HCT116 (cell line): ENCODE measurements at regions not wholly inside any gene's neighbourhood (a gene's known extent, or its start where the extent isn't known, plus 50 kb on each side); places are given as distances from the start of the nearest gene placed in this dataset.

ENCODE experiments used
- ATAC-seq: fragments of 200-7000 bp; cut with Tn5 transposase; 2 replicates; pipeline ENCODE4 v1.9.1; 2020; ENCODE audit warnings: mild to moderate bottlenecking, moderate library complexity
- BruUV-seq: library from RNA; stranded (reverse); fragments of 400-500 nt; replicated peaks from 2 replicates; lab custom pipeline; 2021; lab: Mats Ljungman, UMichigan
- CTCF ChIA-PET: fragments of 300-600 bp; sonication (Branson Sonifier 250); formaldehyde crosslinking; loops from one replicate; lab custom pipeline; 2021; ENCODE audit warnings: antibody characterized with exemption; lab: Charles Lee
- POLR2A ChIA-PET: fragments of 300-600, 350-600 bp; sonication (Branson Sonifier 250); formaldehyde crosslinking; loops from one replicate; lab custom pipeline; 2021; ENCODE audit warnings: antibody characterized with exemption; lab: Charles Lee
- RAD21 ChIA-PET, 2 experiments: fragments of 300-600 bp; sonication (Branson Sonifier 250); formaldehyde crosslinking; loops; one replicate each; lab custom pipeline; 2023; ENCODE audit warnings: low total read pairs in 2 of 2; ENCODE audit not compliant: uncharacterized antibody in 2 of 2, unreplicated experiment in 2 of 2, low non-redundant PET in 1 of 2; lab: Charles Lee
- DNase-seq: peaks from one replicate; pipeline ENCODE4 v3.0.0-alpha.2; 2010; ENCODE audit warnings: low read depth, low spot score
- H2AFZ ChIP-seq: fragments of 200-600 bp; shearing (Covaris generic), sonication (generic); 2 replicates; pipeline ENCODE4 v1.6.1; 2017; ENCODE audit warnings: low read depth, mixed run types, mixed read lengths, antibody characterized with exemption, low read length; ENCODE audit not compliant: poor library complexity, severe bottlenecking
- H3K27ac ChIP-seq: 2 replicates; pipeline ENCODE4 v1.5.1; 2012; ENCODE audit warnings: low read depth, low read length
- H3K27me3 ChIP-seq: fragments of 200-600 bp; sonication (generic); 2 replicates; pipeline ENCODE4 v1.6.1; 2016; ENCODE audit warnings: mixed run types, low read length, mixed read lengths; ENCODE audit not compliant: insufficient read depth
- H3K36me3 ChIP-seq, 2 experiments: fragments of 200-500 bp in 1 of 2; fragments of 200-600 bp in 1 of 2; sonication (Bioruptor generic) in 1 of 2; sonication (generic) in 1 of 2; 2 replicates each; pipeline versions ENCODE4 v1.5.1 to v1.6.1; 2014 to 2016; ENCODE audit warnings: low read length in 2 of 2, inconsistent platforms in 1 of 2, mixed read lengths in 1 of 2, mixed run types in 1 of 2; ENCODE audit not compliant: insufficient read depth in 2 of 2, control insufficient read depth in 1 of 2
- H3K4me1 ChIP-seq, 2 experiments: fragments of 200-600 bp in 1 of 2; sonication (generic) in 1 of 2; 2 replicates each; pipeline versions ENCODE4 v1.5.1 to v1.6.1; 2012 to 2017; ENCODE audit warnings: low read length in 2 of 2, inconsistent platforms in 1 of 2, mild to moderate bottlenecking in 1 of 2, mixed read lengths in 1 of 2, mixed run types in 1 of 2, moderate library complexity in 1 of 2; ENCODE audit not compliant: insufficient read depth in 2 of 2, control insufficient read depth in 1 of 2
- H3K4me2 ChIP-seq: fragments of 200-600 bp; sonication (generic); 2 replicates; pipeline ENCODE4 v1.6.1; 2017; ENCODE audit warnings: mixed run types, low read length, mixed read lengths
- H3K4me3 ChIP-seq, 2 experiments: fragments of 200-600 bp in 1 of 2; sonication (generic) in 1 of 2; replicated peaks in 1 of 2; 2 replicates each; pipeline ENCODE4 v1.5.1; 2011 to 2016; ENCODE audit warnings: low read length in 2 of 2, control low read depth in 1 of 2, low read depth in 1 of 2, mild to moderate bottlenecking in 1 of 2, mixed read lengths in 1 of 2, mixed run types in 1 of 2
- H3K79me2 ChIP-seq: fragments of 200-600 bp; sonication (generic); 2 replicates; pipeline ENCODE4 v1.6.1; 2017; ENCODE audit warnings: mild to moderate bottlenecking, mixed run types, low read length, moderate library complexity, mixed read lengths; ENCODE audit not compliant: insufficient read depth
- H3K9ac ChIP-seq: fragments of 200-600 bp; sonication (generic); 2 replicates; pipeline ENCODE4 v1.6.1; 2016; ENCODE audit warnings: low read length, mixed read lengths
- H3K9me2 ChIP-seq: fragments of 200-600 bp; sonication (generic), shearing (Covaris generic); 2 replicates; pipeline ENCODE4 v1.6.1; 2017; ENCODE audit warnings: mixed run types, mild to moderate bottlenecking, moderate library complexity; ENCODE audit not compliant: insufficient read depth
- H3K9me3 ChIP-seq, 2 experiments: fragments of 200-500 bp in 1 of 2; fragments of 200-600 bp in 1 of 2; sonication (Bioruptor generic) in 1 of 2; sonication (generic) in 1 of 2; 2 replicates each; pipeline ENCODE4 v1.6.1; 2014 to 2017; ENCODE audit warnings: low read length in 2 of 2, mixed read lengths in 2 of 2, inconsistent platforms in 1 of 2, low read depth in 1 of 2, mild to moderate bottlenecking in 1 of 2, mixed run types in 1 of 2, moderate library complexity in 1 of 2; ENCODE audit not compliant: control insufficient read depth in 1 of 2, insufficient read depth in 1 of 2
- H4K20me1 ChIP-seq: fragments of 200-600 bp; sonication (generic), shearing (Covaris generic); 2 replicates; pipeline ENCODE4 v1.6.1; 2017; ENCODE audit warnings: mixed run types, mild to moderate bottlenecking, moderate library complexity; ENCODE audit not compliant: insufficient read depth
- ATF3 ChIP-seq: IDR thresholded peaks from 2 replicates; pipeline ENCODE4 v1.6.1; 2012
- CBX3 ChIP-seq: IDR thresholded peaks from 2 replicates; pipeline ENCODE4 v1.6.1; 2012; ENCODE audit warnings: low read depth
- CTCF ChIP-seq, 3 experiments: fragments of 200-600 bp in 1 of 3; sonication (generic) in 1 of 3; IDR thresholded peaks in 2 of 3; conservative IDR thresholded peaks in 1 of 3; 2 replicates each; pipeline ENCODE4 v1.5.1; 2012 to 2017; ENCODE audit warnings: low read depth in 2 of 3, low read length in 2 of 3, antibody characterized with exemption in 1 of 3, borderline replicate concordance in 1 of 3, control low read depth in 1 of 3, mild to moderate bottlenecking in 1 of 3, mixed read lengths in 1 of 3, mixed run types in 1 of 3, moderate library complexity in 1 of 3; ENCODE audit not compliant: insufficient read depth in 1 of 3
- ELF1 ChIP-seq: IDR thresholded peaks from 2 replicates; pipeline ENCODE4 v1.6.1; 2012; ENCODE audit warnings: low read depth, borderline replicate concordance
- EZH2 ChIP-seq: fragments of 200-600 bp; sonication (generic); IDR thresholded peaks from 2 replicates; pipeline ENCODE4 v1.6.1; 2017; ENCODE audit warnings: antibody characterized with exemption, mixed run types
- FOSL1 ChIP-seq: IDR thresholded peaks from 2 replicates; pipeline ENCODE4 v1.6.1; 2012; ENCODE audit warnings: low read depth
- JUND ChIP-seq: IDR thresholded peaks from 2 replicates; pipeline ENCODE4 v1.6.1; 2012
- MAX ChIP-seq: IDR thresholded peaks from 2 replicates; pipeline ENCODE4 v1.6.1; 2012
- POLR2A ChIP-seq: IDR thresholded peaks from 2 replicates; pipeline ENCODE4 v1.7.0; 2011; ENCODE audit warnings: borderline replicate concordance; ENCODE audit not compliant: insufficient read depth, insufficient read length; ENCODE audit errors: extremely low read depth
- SIN3A ChIP-seq: IDR thresholded peaks from 2 replicates; pipeline ENCODE4 v1.6.1; 2012; ENCODE audit warnings: low read depth
- TCF7L2 ChIP-seq: IDR thresholded peaks from 2 replicates; pipeline ENCODE4 v1.7.0; 2011; ENCODE audit warnings: borderline replicate concordance, inconsistent platforms; ENCODE audit not compliant: insufficient read depth, insufficient read length; ENCODE audit errors: extremely low read depth
- ZBTB33 ChIP-seq: IDR thresholded peaks from 2 replicates; pipeline ENCODE4 v1.6.1; 2011; ENCODE audit warnings: mild to moderate bottlenecking, low read length, moderate library complexity; ENCODE audit not compliant: insufficient replicate concordance; ENCODE audit errors: extremely low read depth
- intact Hi-C: fragments of 100-400 bp; cut with micrococcal nuclease; formaldehyde crosslinking; loops from 2 replicates; pipeline ENCODE4 v1.10.0; 2022

- ChIA-PET POLR2A (no interaction called here), CTCF (no interaction called here)
- Histone ChIP-seq H3K79me2 (no peaks in the 10 kb centered on the region), H3K9me2 (no peaks in the 10 kb centered on the region), H3K4me2 (no peak overlapping the region), H3K27me3 (no peaks in the 10 kb centered on the region), H3K4me3 (no peak overlapping the region), H3K4me1 (no peaks in the 10 kb centered on the region)
- no TSS peak for BruUV-seq
- no peak for DNase-seq
- intact Hi-C loops, result no loop called here
- no peak for ATAC-seq
- TF ChIP-seq SIN3A, result no peak
- no peak for TF ChIP-seq ATF3
- no peak for TF ChIP-seq POLR2A
- no peak for TF ChIP-seq TCF7L2
- TF ChIP-seq ZBTB33, result no peak
- no peak for TF ChIP-seq FOSL1
- no peak for TF ChIP-seq EZH2
- TF ChIP-seq CBX3, result no peak
- TF ChIP-seq JUND, result no peak
- no peak for TF ChIP-seq MAX
- TF ChIP-seq ELF1, result no peak
- no peak for TF ChIP-seq CTCF (IDR thresholded peaks at IDR 0.05 in 2 of 3, conservative IDR thresholded peaks at IDR 0.05 in 1 of 3; ENCODE audit: borderline replicate concordance in 1 of 3, insufficient read depth in 1 of 3, low read depth in 2 of 3, low read length in 2 of 3)
- TF ChIP-seq, all 23 proteins: peak for 0
- H3K36me3 ChIP-seq, result no peaks in the 10 kb centered on the region
- peaks cover 0 to 8% of the 10 kb centered on the region in 2 experiments; a peak in 2 of 4 replicates for H3K9me3 ChIP-seq
- RAD21 ChIA-PET, result no interaction called here
- H3K9ac ChIP-seq, result no peak overlapping the region
- H4K20me1 ChIP-seq, result no peaks in the 10 kb centered on the region
- no peak overlapping the region for H2AFZ ChIP-seq
- no peak overlapping the region for H3K27ac ChIP-seq
These were observed 300.3 kb downstream of the TAFA4 start for GRCh38 chr3:68631850-68632545.
